Thyroid gland (tissue), 4 donors: ENCODE measurements at regions not wholly inside any gene's neighbourhood (a gene's known extent, or its start where the extent isn't known, plus 50 kb on each side); places are given as distances from the start of the nearest gene placed in this dataset.

Experiments
- DNase-seq, 2 donors: peaks; one replicate each; pipeline ENCODE4 v3.0.0-alpha.2; 2019
- H3K27ac ChIP-seq, 3 donors: fragments of 200-600 bp; sonication (generic); 1 replicate in 2 of 3; 2 replicates in 1 of 3; pipeline ENCODE4 v1.5.1; 2016 to 2019; ENCODE audit warnings: mild to moderate bottlenecking in 1 of 3, moderate library complexity in 1 of 3
- H3K27me3 ChIP-seq: fragments of 200-600 bp; sonication (generic); one replicate; pipeline ENCODE4 v1.5.1; 2019
- H3K36me3 ChIP-seq, 2 donors: fragments of 200-600 bp; sonication (generic); one replicate each; pipeline ENCODE4 v1.5.1; 2016 to 2019
- H3K4me1 ChIP-seq, 2 donors: fragments of 200-600 bp; sonication (generic); one replicate each; pipeline ENCODE4 v1.5.1; 2017 to 2019
- H3K4me3 ChIP-seq, 3 donors: fragments of 200-600 bp; sonication (generic); replicated peaks in 1 of 3; 1 replicate in 2 of 3; 2 replicates in 1 of 3; pipeline ENCODE4 v1.5.1; 2016; ENCODE audit warnings: mild to moderate bottlenecking in 1 of 3
- H3K9me3 ChIP-seq: fragments of 200-600 bp; sonication (generic); one replicate; pipeline ENCODE4 v1.5.1; 2017
- CTCF ChIP-seq, 6 experiments: fragments of 200-600 bp in 3 of 6; fragments of 450-650 bp in 3 of 6; sonication (generic) in 3 of 6; IDR thresholded peaks; one replicate each; pipeline ENCODE4 v1.5.1; 2016 to 2019; ENCODE audit warnings: antibody characterized with exemption in 6 of 6, mild to moderate bottlenecking in 2 of 6, inconsistent platforms in 1 of 6, moderate library complexity in 1 of 6
- POLR2A ChIP-seq, 2 donors: fragments of 450-650 bp; IDR thresholded peaks; one replicate each; pipeline ENCODE4 v1.6.1; 2017; ENCODE audit warnings: antibody characterized with exemption in 2 of 2, mild to moderate bottlenecking in 2 of 2, moderate library complexity in 1 of 2
- WGBS, 2 donors: methylation state at CpG; one replicate each; pipeline ENCODE4 v1.1.5; 2017; 5-methylcytosine and 5-hydroxymethylcytosine counted together
- intact Hi-C: fragments of 100-400 bp; cut with DNase I; formaldehyde crosslinking; loops from one replicate; pipeline ENCODE4 v1.15.1; 2023

- WGBS, 2 donors, result 48 to 56% methylated on average over 5 of the region's 5 CpGs
- TF ChIP-seq POLR2A (IDR thresholded peaks at IDR 0.05), result no peak
- no peak for TF ChIP-seq CTCF (IDR thresholded peaks at IDR 0.05)
- DNase-seq, result no peak
- Histone ChIP-seq H3K4me3 (no peak overlapping the region), H3K27ac (no peak overlapping the region), H3K9me3 (no peaks in the 10 kb centered on the region), H3K4me1 (no peaks in the 10 kb centered on the region), H3K36me3 (no peaks in the 10 kb centered on the region), H3K27me3 (no peaks in the 10 kb centered on the region)
- intact Hi-C loops, result no loop called here
These were observed 394.5 kb upstream of the SOX9 start for GRCh38 chr17:71726341-71726740.

DNA sequence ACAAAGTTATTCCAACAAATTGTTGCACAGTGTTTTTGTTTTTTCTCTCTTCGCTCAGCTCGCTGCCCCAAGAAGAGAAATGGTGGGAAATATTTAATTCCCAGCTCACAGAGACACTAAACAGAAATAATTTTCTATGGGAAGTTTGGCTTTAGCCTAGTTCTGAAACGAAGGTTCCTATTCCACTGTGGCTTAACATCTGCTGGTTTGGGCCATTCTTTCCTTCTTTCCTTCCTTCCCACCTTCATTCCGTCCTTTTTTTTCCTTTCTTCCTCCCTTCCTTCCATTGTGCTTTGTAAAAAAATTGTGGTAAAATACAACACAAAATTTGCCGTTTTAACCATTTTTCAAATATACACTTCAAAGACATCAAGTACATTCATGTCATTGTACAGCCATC, 393.5 kb upstream of the SOX9 start:
- no peak for TF ChIP-seq CTCF (IDR thresholded peaks at IDR 0.05)
- Histone ChIP-seq H3K36me3 (no peaks in the 10 kb centered on the region), H3K4me3 (no peak overlapping the region), H3K27ac (no peak overlapping the region), H3K9me3 (no peaks in the 10 kb centered on the region), H3K27me3 (no peaks in the 10 kb centered on the region), H3K4me1 (no peaks in the 10 kb centered on the region)
- intact Hi-C loops, result no loop called here
- 78 to 82% methylated on average over 5 of the region's 5 CpGs for WGBS, 2 donors
- DNase-seq, result no peak

GRCh38 chr17:71727723-71728122, 393.1 kb upstream of the SOX9 start:
- Histone ChIP-seq H3K4me3 (no peak overlapping the region), H3K9me3 (no peaks in the 10 kb centered on the region), H3K27me3 (no peaks in the 10 kb centered on the region), H3K27ac (no peak overlapping the region), H3K36me3 (no peaks in the 10 kb centered on the region), H3K4me1 (no peaks in the 10 kb centered on the region)
- intact Hi-C loops, result no loop called here
- DNase-seq, result no peak
- TF ChIP-seq POLR2A (IDR thresholded peaks at IDR 0.05) (no peak), CTCF (IDR thresholded peaks at IDR 0.05) (no peak)
- WGBS, 2 donors, result 96 to 97% methylated on average over 3 of the region's 3 CpGs

- no peaks in the 10 kb centered on the region for H3K4me1 ChIP-seq
- H3K36me3 ChIP-seq, result no peaks in the 10 kb centered on the region
- H3K27me3 ChIP-seq, result no peaks in the 10 kb centered on the region
- H3K27ac ChIP-seq, result no peak overlapping the region
- TF ChIP-seq POLR2A (IDR thresholded peaks at IDR 0.05), result no peak
- intact Hi-C loops, result no loop called here
- 80 to 85% methylated on average over 1 of the region's 1 CpG for WGBS, 2 donors
- H3K9me3 ChIP-seq, result no peaks in the 10 kb centered on the region
- no peak for DNase-seq
- no peak overlapping the region for H3K4me3 ChIP-seq
These were observed 389.9 kb upstream of the SOX9 start for GRCh38 chr17:71730871-71731270.

GRCh38 chr17:71735893-71736292, 384.9 kb upstream of the SOX9 start:
- no peak overlapping the region for H3K4me3 ChIP-seq
- 83 to 96% methylated on average over 4 of the region's 4 CpGs for WGBS, 2 donors
- no peak for DNase-seq
- intact Hi-C loops, result no loop called here
- no peaks in the 10 kb centered on the region for H3K9me3 ChIP-seq
- no peak overlapping the region for H3K27ac ChIP-seq
- no peaks in the 10 kb centered on the region for H3K36me3 ChIP-seq
- TF ChIP-seq CTCF (IDR thresholded peaks at IDR 0.05), result no peak
- no peak for TF ChIP-seq POLR2A (IDR thresholded peaks at IDR 0.05)
- no peaks in the 10 kb centered on the region for H3K27me3 ChIP-seq
- no peaks in the 10 kb centered on the region for H3K4me1 ChIP-seq

GRCh38 chr17:71740866-71741265, 380.0 kb upstream of the SOX9 start:
- Histone ChIP-seq H3K27me3 (no peaks in the 10 kb centered on the region), H3K9me3 (no peaks in the 10 kb centered on the region), H3K27ac (no peak overlapping the region), H3K4me1 (no peaks in the 10 kb centered on the region), H3K4me3 (no peak overlapping the region), H3K36me3 (no peaks in the 10 kb centered on the region)
- TF ChIP-seq POLR2A (IDR thresholded peaks at IDR 0.05) (no peak), CTCF (IDR thresholded peaks at IDR 0.05) (no peak)
- no peak for DNase-seq
- intact Hi-C loops, result no loop called here
- 88 to 89% methylated on average over 3 of the region's 3 CpGs for WGBS, 2 donors
